ENCODE measurements at regions not wholly inside any gene's neighbourhood (a gene's known extent, or its start where the extent isn't known, plus 50 kb on each side); places are given as distances from the start of the nearest gene placed in this dataset.

DNA sequence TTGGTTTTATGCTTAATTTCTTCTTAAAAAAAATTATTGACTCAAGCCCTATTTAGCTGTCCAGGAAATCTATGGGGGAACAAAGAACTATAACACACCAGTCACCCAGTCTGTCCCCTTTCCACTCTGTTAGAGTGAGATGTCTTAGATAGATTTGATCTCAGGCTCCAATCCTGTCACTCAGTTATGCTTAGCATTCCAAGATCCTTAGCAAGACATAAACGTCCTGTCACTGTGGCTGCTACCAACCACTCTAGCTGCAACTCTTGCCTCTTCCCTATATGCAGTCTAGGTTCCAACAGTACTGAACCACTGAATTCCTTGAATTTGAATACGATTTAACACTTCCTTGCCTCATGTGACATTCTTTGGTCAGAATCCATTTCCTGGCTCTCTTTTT is 241.9 kb upstream of the NWD2 start:
- TF ChIP-seq POLR2A (IDR thresholded peaks at IDR 0.05; ENCODE audit: low read length): no peak
- no peak for TF ChIP-seq GATA1 (IDR thresholded peaks at IDR 0.05; ENCODE audit: low read depth, low read length)
